Calu3 (cell line): ENCODE measurements at regions not wholly inside any gene's neighbourhood (a gene's known extent, or its start where the extent isn't known, plus 50 kb on each side); places are given as distances from the start of the nearest gene placed in this dataset.
"Not testable (repeated sequence)": the region's sequence is repeated elsewhere in the genome, so short reads cannot be mapped to it uniquely, and the experiment has no call there.

Experiments used
- BruUV-seq: library from RNA; stranded (reverse); fragments of 400-500 nt; replicated peaks from 2 replicates; lab custom pipeline; 2021; lab: Mats Ljungman, UMichigan
- CTCF ChIA-PET: fragments of 300-600 bp; sonication (Branson Sonifier 250); formaldehyde crosslinking; loops from one replicate; lab custom pipeline; 2022; ENCODE audit warnings: antibody characterized with exemption; lab: Charles Lee
- DNase-seq: peaks from one replicate; pipeline ENCODE4 v3.0.0; 2022
- H3K27ac Mint-ChIP-seq: one replicate; pipeline ENCODE4 v1.8.0; 2022; ENCODE audit warnings: mixed read lengths; ENCODE audit not compliant: unreplicated experiment
- H3K27me3 Mint-ChIP-seq: one replicate; pipeline ENCODE4 v1.8.0; 2022; ENCODE audit warnings: mixed read lengths; ENCODE audit not compliant: unreplicated experiment
- H3K36me3 Mint-ChIP-seq: one replicate; pipeline ENCODE4 v1.8.0; 2022; ENCODE audit warnings: mild to moderate bottlenecking, moderate library complexity, mixed read lengths; ENCODE audit not compliant: insufficient read depth, unreplicated experiment
- H3K4me1 Mint-ChIP-seq: one replicate; pipeline ENCODE4 v1.8.0; 2022; ENCODE audit warnings: mild to moderate bottlenecking, low read depth, mixed read lengths; ENCODE audit not compliant: unreplicated experiment
- H3K4me3 Mint-ChIP-seq: one replicate; pipeline ENCODE4 v1.8.0; 2022; ENCODE audit warnings: mild to moderate bottlenecking, low read depth, moderate library complexity, mixed read lengths; ENCODE audit not compliant: unreplicated experiment
- H3K9me3 Mint-ChIP-seq: one replicate; pipeline ENCODE4 v1.8.0; 2022; ENCODE audit warnings: low read depth, mixed read lengths; ENCODE audit not compliant: unreplicated experiment
- intact Hi-C: fragments of 100-400 bp; cut with micrococcal nuclease; formaldehyde crosslinking; loops from one replicate; pipeline ENCODE4 v1.10.0; 2022; ENCODE audit not compliant: unreplicated experiment
- TF ChIP-seq, protein P1 (sequence below): fragments of 200-600 bp; IDR thresholded peaks from one replicate; pipeline ENCODE4 v1.8.0; 2022; ENCODE audit warnings: antibody characterized with exemption; ENCODE audit not compliant: unreplicated experiment

DNA sequence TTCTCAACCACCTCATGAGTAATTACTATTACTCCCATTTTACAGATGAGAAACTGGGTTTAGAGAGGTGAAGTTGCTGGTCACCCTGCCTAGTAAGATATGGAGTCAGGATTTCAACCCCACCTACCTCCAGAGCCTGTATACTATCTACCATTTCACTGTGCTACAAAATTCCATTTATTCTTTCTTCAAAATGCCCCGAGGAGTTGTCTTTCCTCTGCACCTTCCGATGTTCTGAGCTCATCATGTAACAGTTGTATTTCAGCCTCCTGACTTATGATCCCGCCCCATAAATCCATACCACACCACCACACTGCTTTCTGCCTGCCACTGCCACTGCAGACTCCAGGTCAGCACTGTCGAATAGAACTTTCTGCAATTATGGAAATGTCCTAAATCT, 71.3 kb upstream of the SLC25A36 start:
- Mint-ChIP-seq H3K36me3 (no peaks in the 10 kb centered on the region), H3K27me3 (peaks cover 44% of the 10 kb centered on the region), H3K9me3 (no peaks in the 10 kb centered on the region), H3K4me3 (no peak overlapping the region), H3K4me1 (no peaks in the 10 kb centered on the region), H3K27ac (no peak overlapping the region)
- intact Hi-C loops, result no loop called here
- CTCF ChIA-PET, result no interaction called here
- no peak for DNase-seq
- BruUV-seq, result no TSS peak
- TF ChIP-seq, protein P1, sequence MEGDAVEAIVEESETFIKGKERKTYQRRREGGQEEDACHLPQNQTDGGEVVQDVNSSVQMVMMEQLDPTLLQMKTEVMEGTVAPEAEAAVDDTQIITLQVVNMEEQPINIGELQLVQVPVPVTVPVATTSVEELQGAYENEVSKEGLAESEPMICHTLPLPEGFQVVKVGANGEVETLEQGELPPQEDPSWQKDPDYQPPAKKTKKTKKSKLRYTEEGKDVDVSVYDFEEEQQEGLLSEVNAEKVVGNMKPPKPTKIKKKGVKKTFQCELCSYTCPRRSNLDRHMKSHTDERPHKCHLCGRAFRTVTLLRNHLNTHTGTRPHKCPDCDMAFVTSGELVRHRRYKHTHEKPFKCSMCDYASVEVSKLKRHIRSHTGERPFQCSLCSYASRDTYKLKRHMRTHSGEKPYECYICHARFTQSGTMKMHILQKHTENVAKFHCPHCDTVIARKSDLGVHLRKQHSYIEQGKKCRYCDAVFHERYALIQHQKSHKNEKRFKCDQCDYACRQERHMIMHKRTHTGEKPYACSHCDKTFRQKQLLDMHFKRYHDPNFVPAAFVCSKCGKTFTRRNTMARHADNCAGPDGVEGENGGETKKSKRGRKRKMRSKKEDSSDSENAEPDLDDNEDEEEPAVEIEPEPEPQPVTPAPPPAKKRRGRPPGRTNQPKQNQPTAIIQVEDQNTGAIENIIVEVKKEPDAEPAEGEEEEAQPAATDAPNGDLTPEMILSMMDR, result no peak

DNA sequence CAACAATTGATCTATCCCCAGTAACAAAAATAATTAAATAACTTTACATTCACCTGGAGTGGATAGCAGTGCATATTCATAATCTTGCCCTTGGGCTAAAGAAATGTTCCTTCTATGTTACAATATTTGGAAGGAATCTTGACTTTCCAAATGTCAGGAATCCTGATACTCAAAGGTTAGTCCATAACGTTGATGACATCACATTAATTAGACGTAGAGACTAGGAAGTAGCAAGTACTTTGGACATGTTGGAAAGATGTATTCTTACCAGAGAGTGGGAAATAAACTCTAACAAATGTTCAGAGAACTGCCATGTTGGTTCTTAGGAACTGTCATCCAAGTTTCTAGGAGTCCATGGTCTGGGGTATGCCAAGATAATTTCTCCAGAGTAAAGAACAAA, 70.6 kb upstream of the SLC25A36 start:
- no peak overlapping the region for H3K4me3 Mint-ChIP-seq
- no peaks in the 10 kb centered on the region for H3K4me1 Mint-ChIP-seq
- H3K36me3 Mint-ChIP-seq, result no peaks in the 10 kb centered on the region
- TF ChIP-seq, protein P1, result no peak
- no peaks in the 10 kb centered on the region for H3K9me3 Mint-ChIP-seq
- no TSS peak for BruUV-seq
- DNase-seq, result no peak
- H3K27me3 Mint-ChIP-seq, result peaks cover 46% of the 10 kb centered on the region
- intact Hi-C loops, result no loop called here
- CTCF ChIA-PET, result no interaction called here
- no peak overlapping the region for H3K27ac Mint-ChIP-seq

DNA sequence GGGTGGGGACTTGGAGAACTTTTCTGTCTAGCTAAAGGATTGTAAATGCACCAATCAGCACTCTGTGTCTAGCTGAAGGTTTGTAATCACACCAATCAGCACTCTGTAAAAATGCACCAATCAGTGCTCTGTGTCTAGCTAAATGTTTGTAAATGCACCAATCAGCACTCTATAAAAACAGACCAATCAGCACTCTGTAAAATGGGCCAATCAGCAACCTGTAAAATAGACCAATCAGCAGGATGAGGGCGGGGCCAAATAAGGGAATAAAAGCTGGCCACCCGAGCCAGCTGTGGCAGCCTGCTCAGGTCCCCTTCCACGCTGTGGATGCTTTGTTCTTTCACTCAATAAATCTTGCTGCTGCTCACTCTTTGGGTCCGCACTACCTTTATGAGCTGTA, 69.5 kb upstream of the SLC25A36 start:
- BruUV-seq, H3K4me1 Mint-ChIP-seq, DNase-seq, intact Hi-C loops, H3K9me3 Mint-ChIP-seq, H3K36me3 Mint-ChIP-seq, H3K27ac Mint-ChIP-seq, H3K4me3 Mint-ChIP-seq: not testable (repeated sequence)
- CTCF ChIA-PET, result interaction anchor here (1.0 kb wide), 1 partner anchor 36 kb away, joined by 3 read pairs; no protein-coding TSS in a partner anchor
- H3K27me3 Mint-ChIP-seq, result peaks cover 51% of the 10 kb centered on the region

DNA sequence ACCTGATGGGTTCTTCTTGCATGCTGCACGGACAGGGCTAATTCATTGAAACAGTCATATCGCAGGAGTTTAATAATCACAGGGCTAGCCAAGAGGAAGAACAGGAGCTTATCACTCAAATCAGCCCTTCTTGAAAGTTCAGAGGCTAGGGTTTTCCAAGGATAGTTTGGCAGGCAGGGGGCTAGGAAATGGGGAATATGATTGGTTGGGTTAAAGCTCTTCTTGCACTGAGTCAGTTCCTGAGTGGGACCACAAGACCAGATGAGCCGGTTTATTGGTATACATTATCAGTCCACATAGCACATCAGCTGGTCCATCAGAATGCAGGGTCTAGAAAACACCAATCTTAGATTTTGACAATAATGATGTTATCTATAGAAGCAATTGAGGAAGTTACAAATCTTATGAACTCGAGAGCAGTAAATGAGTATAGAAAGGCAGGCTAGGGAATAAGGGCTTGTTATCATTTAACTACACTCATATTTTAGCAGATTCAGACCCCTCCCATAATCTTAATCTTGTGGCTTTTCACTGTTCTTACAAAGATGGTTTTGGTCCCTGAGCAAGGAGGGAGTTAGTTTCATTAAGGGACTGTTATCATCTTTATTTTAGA, 58.1 kb upstream of the SLC25A36 start:
- intact Hi-C loops, result no loop called here
- no TSS peak for BruUV-seq
- H3K27me3 Mint-ChIP-seq, result peaks cover 34% of the 10 kb centered on the region
- H3K4me1 Mint-ChIP-seq, result no peaks in the 10 kb centered on the region
- peaks cover 5% of the 10 kb centered on the region for H3K9me3 Mint-ChIP-seq
- TF ChIP-seq, protein P1, result no peak
- no peak overlapping the region for H3K4me3 Mint-ChIP-seq
- no peaks in the 10 kb centered on the region for H3K36me3 Mint-ChIP-seq
- DNase-seq, result no peak
- no peak overlapping the region for H3K27ac Mint-ChIP-seq
- CTCF ChIA-PET, result no interaction called here

DNA sequence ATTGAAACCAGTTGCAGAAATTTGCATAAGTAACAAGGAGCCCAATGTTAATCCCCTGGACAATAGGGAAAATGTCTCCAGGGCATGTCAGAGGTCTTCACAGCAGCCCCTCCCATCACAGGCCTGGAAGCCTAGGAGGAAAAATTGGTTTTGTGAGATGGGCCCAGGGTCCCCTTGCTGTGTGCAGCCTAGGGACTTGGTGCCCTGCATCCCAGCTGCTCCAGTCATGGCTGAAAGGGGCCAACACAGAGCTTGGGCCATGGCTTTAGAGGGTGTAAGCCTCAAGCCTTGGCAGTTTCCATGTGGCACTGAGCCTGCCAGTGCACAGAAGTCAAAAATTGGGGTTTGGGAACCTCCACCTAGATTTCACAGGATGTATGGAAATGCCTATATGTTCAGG, 55.9 kb upstream of the SLC25A36 start:
- DNase-seq, H3K36me3 Mint-ChIP-seq, BruUV-seq, intact Hi-C loops, H3K4me1 Mint-ChIP-seq, H3K4me3 Mint-ChIP-seq, CTCF ChIA-PET, H3K27ac Mint-ChIP-seq, H3K9me3 Mint-ChIP-seq: not testable (repeated sequence)
- peaks cover 34% of the 10 kb centered on the region for H3K27me3 Mint-ChIP-seq
